B cell (primary cell): ENCODE measurements at regions not wholly inside any gene's neighbourhood (a gene's known extent, or its start where the extent isn't known, plus 50 kb on each side); places are given as distances from the start of the nearest gene placed in this dataset.
"Not testable (repeated sequence)": the region's sequence is repeated elsewhere in the genome, so short reads cannot be mapped to it uniquely, and the experiment has no call there.

Experiments used
- ATAC-seq: fragments of 200-7000 bp; cut with Tn5 transposase; one replicate; pipeline ENCODE4 v1.10.0; 2021; ENCODE audit warnings: low read depth, mild to moderate bottlenecking, moderate number of reproducible peaks, moderate library complexity
- CTCF ChIA-PET: fragments of 350-600 bp; sonication (Branson Sonifier 250); formaldehyde crosslinking; loops from one replicate; lab custom pipeline; 2021; ENCODE audit warnings: antibody characterized with exemption, inconsistent platforms; lab: Charles Lee
- POLR2A ChIA-PET: fragments of 350-600 bp; sonication (Branson Sonifier 250); formaldehyde crosslinking; loops from one replicate; lab custom pipeline; 2021; ENCODE audit warnings: antibody characterized with exemption; lab: Charles Lee
- DNase-seq: peaks from one replicate; pipeline ENCODE4 v3.0.0; 2013
- H2AFZ ChIP-seq: 2 replicates; pipeline ENCODE4 v1.6.1; 2012; ENCODE audit warnings: mild to moderate bottlenecking, low read depth, low read length; ENCODE audit not compliant: insufficient read depth, poor library complexity, severe bottlenecking
- H3K27ac ChIP-seq, 2 donors: 1 replicate in 1 of 2; 2 replicates in 1 of 2; pipeline ENCODE4 v1.5.1; 2012 to 2013; ENCODE audit warnings: low read length in 2 of 2, mild to moderate bottlenecking in 2 of 2, moderate library complexity in 1 of 2
- H3K27me3 ChIP-seq, 4 experiments: fragments of 200-600 bp in 1 of 4; sonication (generic) in 1 of 4; replicated peaks in 1 of 4; 1 replicate in 2 of 4; 2 replicates in 2 of 4; pipeline versions ENCODE4 v1.6.1 to v1.7.0; 2013 to 2016; ENCODE audit warnings: low read length in 3 of 4, mild to moderate bottlenecking in 2 of 4, mixed read lengths in 1 of 4, moderate library complexity in 1 of 4; ENCODE audit not compliant: insufficient read depth in 4 of 4, control insufficient read depth in 3 of 4; ENCODE audit errors: control extremely low read depth in 1 of 4
- H3K36me3 ChIP-seq, 2 experiments: replicated peaks in 1 of 2; 1 replicate in 1 of 2; 2 replicates in 1 of 2; pipeline versions ENCODE4 v1.6.1 to v1.7.1; 2013; ENCODE audit warnings: low read length in 1 of 2; ENCODE audit not compliant: insufficient read depth in 2 of 2, control insufficient read depth in 1 of 2; ENCODE audit errors: control extremely low read depth in 1 of 2, extremely low read depth in 1 of 2
- H3K4me1 ChIP-seq, 2 donors: fragments of 200-600 bp in 1 of 2; sonication (generic) in 1 of 2; 1 replicate in 1 of 2; 2 replicates in 1 of 2; pipeline versions ENCODE4 v1.5.1 to v1.6.1; 2013 to 2017; ENCODE audit warnings: low read length in 2 of 2; ENCODE audit not compliant: control insufficient read depth in 2 of 2, insufficient read depth in 2 of 2
- H3K4me2 ChIP-seq: replicated peaks from 2 replicates; pipeline ENCODE3; 2012; ENCODE audit warnings: mild to moderate bottlenecking, low read depth, low read length; ENCODE audit not compliant: poor library complexity, severe bottlenecking
- H3K4me3 ChIP-seq, 5 experiments: fragments of 200-600 bp in 1 of 5; sonication (generic) in 1 of 5; 1 replicate in 3 of 5; 2 replicates in 2 of 5; pipeline versions ENCODE4 v1.5.1 to v1.7.0; 2011 to 2016; ENCODE audit warnings: low read length in 4 of 5, mild to moderate bottlenecking in 4 of 5, low read depth in 2 of 5, control low read depth in 1 of 5, moderate library complexity in 1 of 5; ENCODE audit not compliant: insufficient read depth in 1 of 5; ENCODE audit errors: control extremely low read depth in 1 of 5, extremely low read depth in 1 of 5
- H3K79me2 ChIP-seq: fragments of 200-600 bp; sonication (generic); one replicate; pipeline ENCODE4 v1.6.0; 2016; ENCODE audit warnings: low read length; ENCODE audit not compliant: control insufficient read depth, insufficient read depth
- H3K9ac ChIP-seq: fragments of 200-600 bp; sonication (generic); 2 replicates; pipeline ENCODE4 v1.6.1; 2017; ENCODE audit warnings: mild to moderate bottlenecking, low read length, moderate library complexity
- H3K9me3 ChIP-seq, 3 donors: one replicate each; pipeline versions ENCODE4 v1.6.1 to v1.7.1; 2013; ENCODE audit warnings: low read length in 2 of 3; ENCODE audit not compliant: control insufficient read depth in 2 of 3, insufficient read depth in 1 of 3; ENCODE audit errors: control extremely low read depth in 1 of 3
- H4K20me1 ChIP-seq: 2 replicates; pipeline ENCODE4 v1.6.0; 2012; ENCODE audit warnings: mild to moderate bottlenecking, low read length; ENCODE audit not compliant: insufficient read depth, control insufficient read depth, poor library complexity, severe bottlenecking
- H3K27ac Mint-ChIP-seq: one replicate; pipeline ENCODE4 v1.8.0; 2021; ENCODE audit warnings: mixed read lengths
- H3K27me3 Mint-ChIP-seq: one replicate; pipeline ENCODE4 v1.8.0; 2021; ENCODE audit warnings: mixed read lengths
- H3K4me1 Mint-ChIP-seq: one replicate; pipeline ENCODE4 v1.8.0; 2021; ENCODE audit warnings: mixed read lengths
- H3K4me3 Mint-ChIP-seq: one replicate; pipeline ENCODE4 v1.8.0; 2021; ENCODE audit warnings: mixed read lengths
- H3K9me3 Mint-ChIP-seq: one replicate; pipeline ENCODE4 v1.8.0; 2022; ENCODE audit warnings: mixed read lengths; ENCODE audit not compliant: insufficient read depth
- EZH2 ChIP-seq: IDR thresholded peaks from 2 replicates; pipeline ENCODE4 v1.6.1; 2012; ENCODE audit warnings: borderline replicate concordance, low read depth, mild to moderate bottlenecking, moderate library complexity, low read length; ENCODE audit not compliant: insufficient read depth, poor library complexity, severe bottlenecking
- WGBS: methylation state at CpG from one replicate; pipeline ENCODE4 v1.1.5; 2013; ENCODE audit warnings: missing lambda C conversion rate; ENCODE audit not compliant: insufficient coverage; 5-methylcytosine and 5-hydroxymethylcytosine counted together
- intact Hi-C: fragments of 100-400 bp; cut with micrococcal nuclease; formaldehyde crosslinking; loops from one replicate; pipeline ENCODE4 v1.10.0; 2022
- TF ChIP-seq, protein P1 (sequence below): fragments of 200-600 bp; IDR thresholded peaks from one replicate; pipeline ENCODE4 v1.8.0; 2022; ENCODE audit warnings: antibody characterized with exemption, mild to moderate bottlenecking

DNA sequence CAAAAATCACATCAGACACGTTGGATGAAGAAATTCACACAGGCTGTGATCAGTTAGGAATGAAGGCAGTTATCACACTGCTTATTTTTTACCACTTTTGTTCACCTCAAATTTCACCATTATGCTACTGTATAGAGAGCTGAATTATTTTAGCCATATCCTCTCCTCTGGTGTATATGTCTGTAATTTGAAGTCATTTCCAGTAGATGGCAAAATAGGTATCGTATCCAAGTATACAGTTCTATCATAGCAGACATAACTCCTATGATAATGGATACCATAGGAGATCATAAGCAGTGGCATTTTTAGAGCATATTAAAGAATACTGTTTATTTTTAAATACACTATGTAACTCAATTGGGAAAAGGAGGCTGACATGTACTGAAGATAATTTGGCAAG, 909.7 kb downstream of the DNAJB9 start:
- H3K4me1 Mint-ChIP-seq: no peaks in the 10 kb centered on the region
- no peaks in the 10 kb centered on the region for H3K27me3 Mint-ChIP-seq
- H3K9me3 Mint-ChIP-seq: no peaks in the 10 kb centered on the region
- H3K9me3 ChIP-seq: no peaks in the 10 kb centered on the region
- no peaks in the 10 kb centered on the region for H3K36me3 ChIP-seq
- intact Hi-C loops: no loop called here
- no peaks in the 10 kb centered on the region for H3K79me2 ChIP-seq
- ATAC-seq: no peak
- H4K20me1 ChIP-seq: no peaks in the 10 kb centered on the region
- TF ChIP-seq, protein P1, sequence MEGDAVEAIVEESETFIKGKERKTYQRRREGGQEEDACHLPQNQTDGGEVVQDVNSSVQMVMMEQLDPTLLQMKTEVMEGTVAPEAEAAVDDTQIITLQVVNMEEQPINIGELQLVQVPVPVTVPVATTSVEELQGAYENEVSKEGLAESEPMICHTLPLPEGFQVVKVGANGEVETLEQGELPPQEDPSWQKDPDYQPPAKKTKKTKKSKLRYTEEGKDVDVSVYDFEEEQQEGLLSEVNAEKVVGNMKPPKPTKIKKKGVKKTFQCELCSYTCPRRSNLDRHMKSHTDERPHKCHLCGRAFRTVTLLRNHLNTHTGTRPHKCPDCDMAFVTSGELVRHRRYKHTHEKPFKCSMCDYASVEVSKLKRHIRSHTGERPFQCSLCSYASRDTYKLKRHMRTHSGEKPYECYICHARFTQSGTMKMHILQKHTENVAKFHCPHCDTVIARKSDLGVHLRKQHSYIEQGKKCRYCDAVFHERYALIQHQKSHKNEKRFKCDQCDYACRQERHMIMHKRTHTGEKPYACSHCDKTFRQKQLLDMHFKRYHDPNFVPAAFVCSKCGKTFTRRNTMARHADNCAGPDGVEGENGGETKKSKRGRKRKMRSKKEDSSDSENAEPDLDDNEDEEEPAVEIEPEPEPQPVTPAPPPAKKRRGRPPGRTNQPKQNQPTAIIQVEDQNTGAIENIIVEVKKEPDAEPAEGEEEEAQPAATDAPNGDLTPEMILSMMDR: no peak
- no peak for TF ChIP-seq EZH2
- no peaks in the 10 kb centered on the region for H3K27me3 ChIP-seq
- H3K4me3 ChIP-seq: no peak overlapping the region
- DNase-seq: no peak
- no peak overlapping the region for H3K9ac ChIP-seq
- CTCF ChIA-PET: no interaction called here
- no peaks in the 10 kb centered on the region for H3K4me1 ChIP-seq
- no peak overlapping the region for H3K4me3 Mint-ChIP-seq
- H2AFZ ChIP-seq: no peak overlapping the region
- WGBS: no CpG with 5 or more reads among the region's 2 CpGs
- no peak overlapping the region for H3K4me2 ChIP-seq
- H3K27ac ChIP-seq: no peak overlapping the region
- H3K27ac Mint-ChIP-seq: no peak overlapping the region
- POLR2A ChIA-PET: no interaction called here

DNA sequence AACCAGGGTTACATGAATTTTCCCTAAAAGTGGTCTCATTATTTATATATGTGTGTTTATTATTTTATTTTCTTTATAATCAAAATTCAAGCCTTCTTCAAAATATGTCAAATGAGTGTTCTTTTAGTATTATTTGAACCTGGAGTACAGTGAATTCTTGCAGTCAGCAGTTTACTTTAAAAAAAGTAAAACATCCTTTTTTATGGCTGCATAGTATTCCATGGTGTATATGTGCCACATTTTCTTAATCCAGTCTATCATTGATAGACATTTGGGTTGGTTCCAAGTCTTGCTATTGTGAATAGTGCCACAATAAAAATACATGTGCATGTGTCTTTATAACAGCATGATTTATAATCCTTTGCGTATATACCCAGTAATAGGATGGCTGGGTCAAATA, 920.9 kb downstream of the DNAJB9 start:
- no CpG with 5 or more reads among the region's 1 CpG for WGBS
- H3K36me3 ChIP-seq, CTCF ChIA-PET, H3K9me3 Mint-ChIP-seq, H3K9me3 ChIP-seq, H3K27me3 ChIP-seq, H3K4me1 Mint-ChIP-seq, H3K4me3 Mint-ChIP-seq, H4K20me1 ChIP-seq, H3K4me2 ChIP-seq, POLR2A ChIA-PET, H3K27ac ChIP-seq, DNase-seq, H3K9ac ChIP-seq, ATAC-seq, H3K27ac Mint-ChIP-seq, H3K4me3 ChIP-seq, H2AFZ ChIP-seq, H3K79me2 ChIP-seq, H3K27me3 Mint-ChIP-seq, H3K4me1 ChIP-seq, intact Hi-C loops: not testable (repeated sequence)
